IMR-90 (cell line): ENCODE measurements at regions not wholly inside any gene's neighbourhood (a gene's known extent, or its start where the extent isn't known, plus 50 kb on each side); places are given as distances from the start of the nearest gene placed in this dataset.

ENCODE experiments used
- ATAC-seq: fragments of 200-7000 bp; cut with Tn5 transposase; 2 replicates; pipeline ENCODE4 v1.9.1; 2020; ENCODE audit warnings: low read depth, mild to moderate bottlenecking, moderate library complexity
- BruUV-seq: library from RNA; stranded (reverse); fragments of 400-500 nt; replicated peaks from 2 replicates; lab custom pipeline; 2021; lab: Mats Ljungman, UMichigan
- CTCF ChIA-PET: fragments of 300-600 bp; formaldehyde crosslinking; extraction: SDS; loops from one replicate; lab custom pipeline; 2021; ENCODE audit warnings: antibody characterized with exemption; lab: Yijun Ruan, JAX
- POLR2A ChIA-PET: fragments of 300-600 bp; sonication (Branson Sonifier 250); formaldehyde crosslinking; loops from one replicate; lab custom pipeline; 2022; ENCODE audit warnings: antibody characterized with exemption; ENCODE audit not compliant: unreplicated experiment; lab: Charles Lee
- DNase-seq: peaks from one replicate; pipeline ENCODE4 v3.0.0; 2013
- H2AFZ ChIP-seq: replicated peaks from 2 replicates; pipeline ENCODE3; 2013; ENCODE audit warnings: low read length, mild to moderate bottlenecking; ENCODE audit not compliant: poor library complexity
- H2AK5ac ChIP-seq: 2 replicates; pipeline ENCODE4 v1.6.1; 2013; ENCODE audit warnings: low read depth, low read length, inconsistent platforms
- H2AK9ac ChIP-seq: replicated peaks from 2 replicates; pipeline ENCODE3; 2013; ENCODE audit warnings: mild to moderate bottlenecking, low read depth, low read length, moderate library complexity; ENCODE audit not compliant: poor library complexity
- H2BK120ac ChIP-seq: 2 replicates; pipeline ENCODE4 v1.6.1; 2013; ENCODE audit warnings: low read depth, low read length, inconsistent platforms
- H2BK15ac ChIP-seq: 3 replicates; pipeline ENCODE4 v1.6.1; 2013; ENCODE audit warnings: low read depth, low read length, inconsistent platforms
- H2BK20ac ChIP-seq: 2 replicates; pipeline ENCODE4 v1.6.1; 2013; ENCODE audit warnings: low read depth, mild to moderate bottlenecking, inconsistent platforms, low read length, moderate library complexity
- H2BK5ac ChIP-seq: 2 replicates; pipeline ENCODE4 v1.6.1; 2013; ENCODE audit warnings: mild to moderate bottlenecking, low read depth, low read length, inconsistent platforms; ENCODE audit not compliant: poor library complexity, severe bottlenecking
- H3K14ac ChIP-seq: replicated peaks from 2 replicates; pipeline ENCODE4 v1.6.1; 2013; ENCODE audit warnings: low read depth, low read length, inconsistent platforms
- H3K18ac ChIP-seq: 2 replicates; pipeline ENCODE4 v1.6.1; 2013; ENCODE audit warnings: low read depth, low read length, control low read depth
- H3K23ac ChIP-seq: 2 replicates; pipeline ENCODE4 v1.6.1; 2013; ENCODE audit warnings: low read depth, low read length, inconsistent platforms
- H3K27ac ChIP-seq: 2 replicates; pipeline ENCODE4 v1.5.1; 2013; ENCODE audit warnings: mild to moderate bottlenecking, control low read depth, low read length; ENCODE audit not compliant: insufficient read depth
- H3K27me3 ChIP-seq: 2 replicates; pipeline ENCODE4 v1.6.1; 2013; ENCODE audit warnings: low read length; ENCODE audit not compliant: control insufficient read depth, insufficient read depth
- H3K36me3 ChIP-seq: 2 replicates; pipeline ENCODE4 v1.6.1; 2013; ENCODE audit warnings: low read length, mixed read lengths; ENCODE audit not compliant: control insufficient read depth, insufficient read depth
- H3K4ac ChIP-seq: 2 replicates; pipeline ENCODE4 v1.6.1; 2013; ENCODE audit warnings: low read depth, low read length, inconsistent platforms
- H3K4me1 ChIP-seq: 2 replicates; pipeline ENCODE4 v1.6.1; 2013; ENCODE audit warnings: low read length, mixed read lengths; ENCODE audit not compliant: control insufficient read depth, insufficient read depth
- H3K4me2 ChIP-seq: 2 replicates; pipeline ENCODE4 v1.6.1; 2013; ENCODE audit warnings: low read depth, mild to moderate bottlenecking, control low read depth, low read length, moderate library complexity
- H3K4me3 ChIP-seq: 2 replicates; pipeline ENCODE4 v1.5.1; 2013; ENCODE audit warnings: low read depth, mild to moderate bottlenecking, control low read depth, low read length, moderate library complexity; ENCODE audit not compliant: insufficient read depth
- H3K56ac ChIP-seq: 2 replicates; pipeline ENCODE4 v1.6.1; 2013; ENCODE audit warnings: low read length, inconsistent platforms; ENCODE audit not compliant: insufficient read depth; ENCODE audit errors: extremely low read depth
- H3K79me1 ChIP-seq, 2 experiments: 2 replicates each; pipeline ENCODE4 v1.6.1; 2013; ENCODE audit warnings: low read length in 2 of 2, inconsistent platforms in 1 of 2, low read depth in 1 of 2
- H3K9ac ChIP-seq: 2 replicates; pipeline ENCODE4 v1.6.1; 2013; ENCODE audit warnings: low read depth, low read length, control low read depth
- H3K9me1 ChIP-seq: 2 replicates; pipeline ENCODE4 v1.6.1; 2013; ENCODE audit warnings: low read length, inconsistent platforms; ENCODE audit not compliant: insufficient read depth
- H3K9me3 ChIP-seq: 2 replicates; pipeline ENCODE4 v1.6.1; 2013; ENCODE audit warnings: low read length; ENCODE audit not compliant: control insufficient read depth, insufficient read depth
- H4K20me1 ChIP-seq: 2 replicates; pipeline ENCODE4 v1.6.1; 2013; ENCODE audit warnings: low read length, inconsistent platforms; ENCODE audit not compliant: insufficient read depth
- H4K5ac ChIP-seq: 2 replicates; pipeline ENCODE4 v1.6.1; 2013; ENCODE audit warnings: mild to moderate bottlenecking, low read depth, low read length, control low read depth
- H4K8ac ChIP-seq, 2 experiments: 2 replicates each; pipeline ENCODE4 v1.6.1; 2013; ENCODE audit warnings: low read depth in 2 of 2, low read length in 2 of 2, control low read depth in 1 of 2, inconsistent platforms in 1 of 2
- H4K91ac ChIP-seq: 2 replicates; pipeline ENCODE4 v1.6.1; 2013; ENCODE audit warnings: low read depth, low read length, inconsistent platforms; ENCODE audit not compliant: insufficient read depth
- BHLHE40 ChIP-seq: fragments of 150-350 bp; IDR thresholded peaks from 2 replicates; pipeline ENCODE4 v1.6.1; 2016; ENCODE audit warnings: mild to moderate bottlenecking, low read depth, low read length
- CEBPB ChIP-seq: IDR thresholded peaks from 2 replicates; pipeline ENCODE4 v1.6.1; 2012; ENCODE audit warnings: low read depth, low read length, improper control_type of control experiment
- CHD1 ChIP-seq: IDR thresholded peaks from 2 replicates; pipeline ENCODE4 v1.6.1; 2012; ENCODE audit warnings: low read depth, low read length, improper control_type of control experiment
- MXI1 ChIP-seq: IDR thresholded peaks from 2 replicates; pipeline ENCODE4 v1.6.1; 2012; ENCODE audit warnings: low read depth, mild to moderate bottlenecking, low read length, moderate library complexity, borderline replicate concordance
- USF2 ChIP-seq: fragments of 150-350 bp; IDR thresholded peaks from 2 replicates; pipeline ENCODE4 v1.6.1; 2017; ENCODE audit warnings: mild to moderate bottlenecking, antibody characterized with exemption, low read length, low read depth
- dilution Hi-C: fragments of 300-500 bp; cut with HindIII; formaldehyde crosslinking; loops from one replicate; pipeline ENCODE4 v1.14.3; 2018; ENCODE audit warnings: low sequenced_read_pairs; ENCODE audit not compliant: unreplicated experiment
- in situ Hi-C: fragments of 300-500 bp; cut with MboI; formaldehyde crosslinking; loops from 3 replicates; pipeline ENCODE4 v1.14.3; 2019; ENCODE audit warnings: low sequenced_read_pairs, inconsistent platforms, mixed read lengths
- intact Hi-C: fragments of 100-400 bp; cut with micrococcal nuclease; formaldehyde crosslinking; loops from 2 replicates; pipeline ENCODE4 v1.10.0; 2022

GRCh38 chr4:175373031-175373430, 439.0 kb downstream of the GPM6A start:
- H3K9ac ChIP-seq = no peak overlapping the region
- no peak overlapping the region for H2BK120ac ChIP-seq
- DNase-seq (peak; percentile 33), ATAC-seq (peak; percentile 64)
- intact Hi-C loops = no loop called here
- no peak overlapping the region for H3K14ac ChIP-seq
- no peak overlapping the region for H3K4me3 ChIP-seq
- no peak overlapping the region for H2AFZ ChIP-seq
- H3K9me1 ChIP-seq = no peaks in the 10 kb centered on the region
- no peak overlapping the region for H2AK9ac ChIP-seq
- no peak overlapping the region for H3K27ac ChIP-seq
- no peaks in the 10 kb centered on the region for H3K4me1 ChIP-seq
- H3K9me3 ChIP-seq = no peaks in the 10 kb centered on the region
- ChIA-PET POLR2A (no interaction called here), CTCF (no interaction called here)
- H3K79me1 ChIP-seq = no peaks in the 10 kb centered on the region
- H3K4ac ChIP-seq = no peak overlapping the region
- no peaks in the 10 kb centered on the region for H3K36me3 ChIP-seq
- no peak overlapping the region for H4K5ac ChIP-seq
- H3K18ac ChIP-seq = no peak overlapping the region
- BruUV-seq = no TSS peak
- H3K23ac ChIP-seq = no peak overlapping the region
- no peaks in the 10 kb centered on the region for H3K27me3 ChIP-seq
- H2BK20ac ChIP-seq = no peak overlapping the region
- no peak overlapping the region for H2BK15ac ChIP-seq
- H2AK5ac ChIP-seq = no peak overlapping the region
- H2BK5ac ChIP-seq = no peak overlapping the region
- H4K91ac ChIP-seq = no peak overlapping the region
- dilution Hi-C loops = no loop called here
- no peak overlapping the region; a peak in 1 of 4 replicates for H4K8ac ChIP-seq
- in situ Hi-C loops = no loop called here
- no peak for TF ChIP-seq CHD1
- TF ChIP-seq MXI1 = no peak
- no peak for TF ChIP-seq BHLHE40
- no peak for TF ChIP-seq USF2
- TF ChIP-seq CEBPB = no peak
- no peak overlapping the region for H3K4me2 ChIP-seq
- no peak overlapping the region for H3K56ac ChIP-seq
- H4K20me1 ChIP-seq = no peaks in the 10 kb centered on the region
